ENCODE measurements at regions not wholly inside any gene's neighbourhood (a gene's known extent, or its start where the extent isn't known, plus 50 kb on each side); places are given as distances from the start of the nearest gene placed in this dataset.

- DNase-seq, result no peak
- Mint-ChIP-seq H3K36me3 (no peaks in the 10 kb centered on the region), H3K4me3 (no peak overlapping the region), H3K27ac (no peak overlapping the region), H3K9me3 (peaks cover 0 to 2% (median 0%) of the 10 kb centered on the region in 5 donors), H3K27me3 (no peaks in the 10 kb centered on the region), H3K4me1 (no peaks in the 10 kb centered on the region)
- Histone ChIP-seq H3K4me1 (ENCODE audit: insufficient read depth, low read length) (no peaks in the 10 kb centered on the region), H3K27me3 (ENCODE audit: insufficient read depth, low read length, poor library complexity, severe bottlenecking) (no peaks in the 10 kb centered on the region), H3K36me3 (ENCODE audit: insufficient read depth, low read length) (no peaks in the 10 kb centered on the region), H3K9me3 (ENCODE audit: low read length) (no peaks in the 10 kb centered on the region), H3K27ac (ENCODE audit: low read depth, low read length) (no peak overlapping the region), H3K4me3 (ENCODE audit: low read length) (no peak overlapping the region)
- POLR2A ChIA-PET, result no interaction called here
- CTCF ChIA-PET, result no interaction called here
Observed at GRCh38 chr5:58133216-58133615, 326.7 kb downstream of the PLK2 start.

- no peaks in the 10 kb centered on the region for H3K9me3 ChIP-seq (ENCODE audit: low read length)
- Mint-ChIP-seq H3K27ac (no peak overlapping the region), H3K27me3 (no peaks in the 10 kb centered on the region), H3K4me1 (no peaks in the 10 kb centered on the region), H3K36me3 (no peaks in the 10 kb centered on the region), H3K4me3 (no peak overlapping the region), H3K9me3 (peaks cover 0 to 2% (median 0%) of the 10 kb centered on the region in 5 donors)
- no peaks in the 10 kb centered on the region for H3K27me3 ChIP-seq (ENCODE audit: insufficient read depth, low read length, poor library complexity, severe bottlenecking)
- no peaks in the 10 kb centered on the region for H3K36me3 ChIP-seq (ENCODE audit: insufficient read depth, low read length)
- no peak for DNase-seq
- H3K4me3 ChIP-seq (ENCODE audit: low read length), result no peak overlapping the region
- no peaks in the 10 kb centered on the region for H3K4me1 ChIP-seq (ENCODE audit: insufficient read depth, low read length)
- no peak overlapping the region for H3K27ac ChIP-seq (ENCODE audit: low read depth, low read length)
- CTCF ChIA-PET, result no interaction called here
- POLR2A ChIA-PET, result no interaction called here
Observed at GRCh38 chr5:58127255-58128220, 332.3 kb downstream of the PLK2 start.

- POLR2A ChIA-PET, result no interaction called here
- CTCF ChIA-PET, result no interaction called here
- Histone ChIP-seq H3K36me3 (ENCODE audit: insufficient read depth, low read length) (no peaks in the 10 kb centered on the region), H3K4me1 (ENCODE audit: insufficient read depth, low read length) (no peaks in the 10 kb centered on the region), H3K9me3 (ENCODE audit: low read length) (no peaks in the 10 kb centered on the region), H3K27me3 (ENCODE audit: insufficient read depth, low read length, poor library complexity, severe bottlenecking) (no peaks in the 10 kb centered on the region), H3K4me3 (ENCODE audit: low read length) (no peak overlapping the region), H3K27ac (ENCODE audit: low read depth, low read length) (no peak overlapping the region)
- Mint-ChIP-seq H3K27me3 (no peaks in the 10 kb centered on the region), H3K27ac (no peak overlapping the region), H3K9me3 (no peaks in the 10 kb centered on the region), H3K4me3 (no peak overlapping the region), H3K4me1 (no peaks in the 10 kb centered on the region), H3K36me3 (no peaks in the 10 kb centered on the region)
- DNase-seq, result no peak
Observed at GRCh38 chr5:58123501-58123900, 336.4 kb downstream of the PLK2 start.

GRCh38 chr5:58122848-58123392 is 337.0 kb downstream of the PLK2 start:
- H3K4me3 ChIP-seq (ENCODE audit: low read length), result no peak overlapping the region
- CTCF ChIA-PET, result no interaction called here
- no peak overlapping the region for H3K4me3 Mint-ChIP-seq

GRCh38 chr5:58122157-58122556 is 337.7 kb downstream of the PLK2 start:
- H3K4me1 Mint-ChIP-seq, result no peaks in the 10 kb centered on the region
- no peaks in the 10 kb centered on the region for H3K9me3 ChIP-seq (ENCODE audit: low read length)
- no peaks in the 10 kb centered on the region for H3K36me3 Mint-ChIP-seq
- no peak overlapping the region for H3K4me3 ChIP-seq (ENCODE audit: low read length)
- H3K4me1 ChIP-seq (ENCODE audit: insufficient read depth, low read length), result no peaks in the 10 kb centered on the region
- no peaks in the 10 kb centered on the region for H3K9me3 Mint-ChIP-seq
- H3K27me3 Mint-ChIP-seq, result no peaks in the 10 kb centered on the region
- no peak overlapping the region for H3K27ac Mint-ChIP-seq
- no peak for DNase-seq
- no peaks in the 10 kb centered on the region for H3K27me3 ChIP-seq (ENCODE audit: insufficient read depth, low read length, poor library complexity, severe bottlenecking)
- H3K36me3 ChIP-seq (ENCODE audit: insufficient read depth, low read length), result no peaks in the 10 kb centered on the region
- CTCF ChIA-PET, result no interaction called here
- H3K4me3 Mint-ChIP-seq, result no peak overlapping the region
- no peak overlapping the region for H3K27ac ChIP-seq (ENCODE audit: low read depth, low read length)
- POLR2A ChIA-PET, result no interaction called here

More at GRCh38 chr5:58122848-58123392, 337.0 kb downstream of the PLK2 start:
- Histone ChIP-seq H3K36me3 (ENCODE audit: insufficient read depth, low read length) (no peaks in the 10 kb centered on the region), H3K9me3 (ENCODE audit: low read length) (no peaks in the 10 kb centered on the region), H3K4me1 (ENCODE audit: insufficient read depth, low read length) (no peaks in the 10 kb centered on the region), H3K27me3 (ENCODE audit: insufficient read depth, low read length, poor library complexity, severe bottlenecking) (no peaks in the 10 kb centered on the region), H3K27ac (ENCODE audit: low read depth, low read length) (no peak overlapping the region)
- Mint-ChIP-seq H3K27me3 (no peaks in the 10 kb centered on the region), H3K4me1 (no peaks in the 10 kb centered on the region), H3K9me3 (no peaks in the 10 kb centered on the region), H3K27ac (no peak overlapping the region), H3K36me3 (no peaks in the 10 kb centered on the region)
- no peak for DNase-seq
- POLR2A ChIA-PET, result no interaction called here

- no peak overlapping the region for H3K27ac Mint-ChIP-seq
- no peak overlapping the region for H3K4me3 Mint-ChIP-seq
- ChIA-PET CTCF (no interaction called here), POLR2A (no interaction called here)
- H3K4me1 Mint-ChIP-seq, result no peaks in the 10 kb centered on the region
- no peak for DNase-seq
- Histone ChIP-seq H3K27ac (ENCODE audit: low read depth, low read length) (no peak overlapping the region), H3K4me3 (ENCODE audit: low read length) (no peak overlapping the region), H3K36me3 (ENCODE audit: insufficient read depth, low read length) (no peaks in the 10 kb centered on the region), H3K9me3 (ENCODE audit: low read length) (no peaks in the 10 kb centered on the region), H3K27me3 (ENCODE audit: insufficient read depth, low read length, poor library complexity, severe bottlenecking) (no peaks in the 10 kb centered on the region), H3K4me1 (ENCODE audit: insufficient read depth, low read length) (no peaks in the 10 kb centered on the region)
- H3K9me3 Mint-ChIP-seq, result no peaks in the 10 kb centered on the region
- no peaks in the 10 kb centered on the region for H3K36me3 Mint-ChIP-seq
- no peaks in the 10 kb centered on the region for H3K27me3 Mint-ChIP-seq
Observed at GRCh38 chr5:58121391-58121790, 338.5 kb downstream of the PLK2 start.

GRCh38 chr5:58117542-58117941 is 342.3 kb downstream of the PLK2 start:
- Mint-ChIP-seq H3K4me1 (no peaks in the 10 kb centered on the region), H3K27me3 (no peaks in the 10 kb centered on the region), H3K4me3 (no peak overlapping the region), H3K27ac (no peak overlapping the region), H3K9me3 (peaks cover 0 to 9% (median under 1%) of the 10 kb centered on the region in 5 donors), H3K36me3 (no peaks in the 10 kb centered on the region)
- Histone ChIP-seq H3K27me3 (ENCODE audit: insufficient read depth, low read length, poor library complexity, severe bottlenecking) (no peaks in the 10 kb centered on the region), H3K4me1 (ENCODE audit: insufficient read depth, low read length) (no peaks in the 10 kb centered on the region), H3K36me3 (ENCODE audit: insufficient read depth, low read length) (no peaks in the 10 kb centered on the region), H3K27ac (ENCODE audit: low read depth, low read length) (no peak overlapping the region), H3K4me3 (ENCODE audit: low read length) (no peak overlapping the region), H3K9me3 (ENCODE audit: low read length) (no peaks in the 10 kb centered on the region)
- CTCF ChIA-PET, result no interaction called here
- POLR2A ChIA-PET, result no interaction called here
- no peak for DNase-seq

- no peaks in the 10 kb centered on the region for H3K4me1 Mint-ChIP-seq
- peaks cover 0 to 9% (median 2%) of the 10 kb centered on the region in 5 donors for H3K9me3 Mint-ChIP-seq
- ChIA-PET CTCF (no interaction called here), POLR2A (no interaction called here)
- no peak for DNase-seq
- H3K27me3 ChIP-seq (ENCODE audit: insufficient read depth, low read length, poor library complexity, severe bottlenecking), result no peaks in the 10 kb centered on the region
- no peak overlapping the region for H3K27ac Mint-ChIP-seq
- no peaks in the 10 kb centered on the region for H3K36me3 ChIP-seq (ENCODE audit: insufficient read depth, low read length)
- H3K9me3 ChIP-seq (ENCODE audit: low read length), result no peaks in the 10 kb centered on the region
- H3K4me3 ChIP-seq (ENCODE audit: low read length), result no peak overlapping the region
- H3K36me3 Mint-ChIP-seq, result no peaks in the 10 kb centered on the region
- H3K4me3 Mint-ChIP-seq, result no peak overlapping the region
- no peaks in the 10 kb centered on the region for H3K27me3 Mint-ChIP-seq
- H3K4me1 ChIP-seq (ENCODE audit: insufficient read depth, low read length), result no peaks in the 10 kb centered on the region
- H3K27ac ChIP-seq (ENCODE audit: low read depth, low read length), result no peak overlapping the region
Observed at GRCh38 chr5:58116346-58116745, 343.5 kb downstream of the PLK2 start.

All from CD8-positive, alpha-beta memory T cell (primary cell).